HG03460 (cell line): ENCODE measurements at regions not wholly inside any gene's neighbourhood (a gene's known extent, or its start where the extent isn't known, plus 50 kb on each side); places are given as distances from the start of the nearest gene placed in this dataset.
A peak's percentile ranks its signal among the peaks of the same experiment; 100 is the strongest.

Experiments
- ATAC-seq: cut with Tn5 transposase; IDR thresholded peaks from one replicate; pipeline ENCODE4 v1.9.1; 2021; ENCODE audit not compliant: unreplicated experiment

DNA sequence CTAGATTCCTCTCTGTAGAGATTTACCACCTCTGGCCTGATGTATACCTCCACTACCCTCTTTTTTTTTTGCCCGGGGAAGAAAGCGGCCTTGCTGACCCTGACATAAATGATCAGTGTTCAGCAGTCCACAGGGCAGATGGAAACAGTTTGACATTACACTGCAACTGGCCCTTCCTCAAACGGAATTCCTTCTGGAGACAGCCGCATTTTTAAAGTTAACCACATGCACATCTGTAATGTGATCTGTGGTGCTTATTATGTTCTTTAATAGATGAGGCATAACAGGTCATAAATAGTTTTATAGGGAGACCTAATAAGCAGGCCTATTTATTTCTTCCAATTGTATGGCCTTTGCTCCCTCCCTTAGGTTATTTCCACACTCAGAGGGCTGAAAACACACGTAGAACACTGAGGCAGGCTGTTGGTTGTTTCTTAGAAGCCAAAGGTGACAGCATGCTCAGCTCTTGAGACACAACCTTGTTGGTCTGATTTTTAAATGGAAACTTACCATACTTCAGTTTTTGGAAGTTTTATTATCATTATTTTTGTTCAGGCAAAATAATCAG is 84.0 kb upstream of the APC start:
- ATAC-seq, result no peak

DNA sequence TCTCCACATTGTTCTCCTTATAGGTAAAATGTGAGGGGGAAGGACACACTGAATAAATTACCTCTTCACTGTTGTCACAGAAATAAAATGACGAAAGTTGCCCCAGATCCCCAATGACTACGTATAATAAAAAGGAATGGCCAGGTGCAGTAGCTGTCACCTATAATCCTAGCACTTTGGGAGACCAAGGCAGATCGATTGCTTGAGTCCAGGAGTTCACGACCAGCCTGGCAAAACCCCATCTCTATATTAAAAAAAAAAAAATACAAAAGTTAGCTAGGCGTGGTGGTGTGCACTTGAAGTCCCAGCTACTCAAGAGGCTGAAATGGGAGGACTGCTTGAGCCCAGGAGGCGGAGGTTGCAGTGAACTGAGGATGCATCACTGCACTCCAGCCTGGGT is 82.2 kb upstream of the APC start:
- ATAC-seq, result no peak

GRCh38 chr5:112656451-112656850 is 81.2 kb upstream of the APC start:
- ATAC-seq, result no peak

GRCh38 chr5:112657804-112658203 is 79.9 kb upstream of the APC start:
- ATAC-seq, result no peak

- ATAC-seq, result no peak
Measured at GRCh38 chr5:112660359-112660758, 77.3 kb upstream of the APC start.

DNA sequence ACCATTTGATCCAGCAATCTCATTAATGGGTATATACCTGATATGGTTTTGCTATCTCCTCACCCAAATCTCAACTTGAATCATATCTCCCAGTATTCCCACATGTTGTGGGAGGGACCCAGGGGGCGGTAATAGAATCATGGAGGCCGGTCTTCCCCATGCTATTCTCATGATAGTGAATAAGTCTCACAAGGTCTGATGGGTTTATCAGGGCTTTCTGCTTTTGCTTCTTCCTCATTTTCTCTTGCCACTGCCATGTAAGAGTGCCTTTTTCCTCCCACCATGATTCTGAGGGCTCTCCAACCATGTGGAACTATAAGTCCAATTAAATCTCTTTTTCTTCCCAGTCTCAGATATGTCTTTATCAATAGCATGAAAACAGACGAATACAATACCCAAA is 74.5 kb upstream of the APC start:
- no peak for ATAC-seq

DNA sequence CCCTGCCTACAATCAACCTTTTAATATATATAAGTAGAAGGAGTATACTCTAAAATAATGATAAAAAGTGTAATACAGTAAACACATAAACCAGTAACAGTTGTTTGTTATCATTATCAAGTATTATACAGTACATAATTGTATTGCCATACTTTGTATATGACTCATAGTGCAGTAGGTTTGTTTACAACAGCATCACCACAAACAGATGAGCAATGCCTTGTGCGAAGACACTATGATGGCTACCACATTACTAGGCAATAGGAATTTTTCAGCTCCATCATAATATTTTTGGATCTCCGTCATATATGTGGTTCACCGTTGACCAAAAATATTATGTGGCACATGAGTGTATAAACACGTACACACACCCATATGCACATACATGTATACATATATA is 69.7 kb upstream of the APC start:
- no peak for ATAC-seq

DNA sequence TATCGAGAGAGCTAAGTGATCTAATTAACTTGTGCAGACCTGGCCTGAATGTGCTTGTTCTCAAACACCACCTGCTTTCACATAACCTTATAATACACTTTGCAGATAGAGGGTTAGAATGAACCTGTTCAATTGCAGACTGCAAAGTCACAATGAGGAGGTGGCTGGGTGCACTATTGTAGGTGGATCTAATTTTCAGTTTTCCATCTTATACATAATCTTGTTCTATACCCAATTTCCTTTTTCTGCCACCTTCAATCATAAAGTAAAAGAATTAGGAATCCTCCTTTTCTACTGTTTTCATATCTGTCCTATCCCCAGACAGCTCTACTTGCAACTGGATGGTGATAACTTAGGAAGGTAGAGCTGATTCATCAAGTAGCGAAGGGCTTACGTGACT is 68.8 kb upstream of the APC start:
- no peak for ATAC-seq

- no peak for ATAC-seq
Measured at GRCh38 chr5:112669328-112669963, 68.2 kb upstream of the APC start.

- ATAC-seq, result no peak
Measured at GRCh38 chr5:112671687-112672086, 66.0 kb upstream of the APC start.

DNA sequence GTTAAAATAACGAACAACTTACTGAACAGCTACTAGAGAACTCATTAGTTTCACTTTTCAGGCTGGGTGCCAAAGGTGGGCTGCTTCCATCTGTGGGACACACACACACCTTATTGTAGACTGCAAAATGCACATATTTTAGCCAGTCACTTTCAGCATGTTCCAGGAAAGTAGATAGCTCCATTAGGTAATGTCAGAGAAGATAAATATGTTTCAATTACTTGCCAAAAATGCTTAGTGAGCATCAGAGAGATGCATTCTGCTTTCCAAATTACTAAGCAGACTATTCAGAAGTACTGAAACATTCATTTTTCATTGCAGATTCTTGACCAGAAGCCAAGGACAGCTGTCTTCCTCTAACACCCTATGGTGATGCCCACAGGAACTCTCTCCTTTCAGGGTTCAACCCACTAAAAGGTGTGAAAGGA is 56.2 kb upstream of the APC start:
- no peak for ATAC-seq

- no peak for ATAC-seq
Measured at GRCh38 chr5:112682621-112683061, 55.0 kb upstream of the APC start.

DNA sequence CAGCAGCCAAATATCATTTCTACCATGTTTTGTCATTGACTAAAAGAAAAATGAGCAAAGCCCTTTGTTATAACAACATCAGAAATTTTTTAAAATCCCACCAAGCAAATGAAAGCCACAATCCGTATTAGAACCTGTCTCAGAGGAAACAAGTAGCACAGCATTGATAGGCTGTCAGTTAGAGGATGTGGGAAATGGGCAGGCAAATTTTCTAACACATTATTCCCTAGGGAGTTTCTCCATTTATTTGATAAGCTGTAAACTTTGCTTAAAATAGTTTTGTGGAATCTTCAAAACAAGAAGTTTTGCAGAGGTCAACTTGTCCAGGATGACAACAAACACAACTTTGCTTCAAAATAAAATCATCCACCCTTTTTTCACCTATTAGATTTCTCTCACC is 53.6 kb upstream of the APC start:
- peak; percentile 39 for ATAC-seq

DNA sequence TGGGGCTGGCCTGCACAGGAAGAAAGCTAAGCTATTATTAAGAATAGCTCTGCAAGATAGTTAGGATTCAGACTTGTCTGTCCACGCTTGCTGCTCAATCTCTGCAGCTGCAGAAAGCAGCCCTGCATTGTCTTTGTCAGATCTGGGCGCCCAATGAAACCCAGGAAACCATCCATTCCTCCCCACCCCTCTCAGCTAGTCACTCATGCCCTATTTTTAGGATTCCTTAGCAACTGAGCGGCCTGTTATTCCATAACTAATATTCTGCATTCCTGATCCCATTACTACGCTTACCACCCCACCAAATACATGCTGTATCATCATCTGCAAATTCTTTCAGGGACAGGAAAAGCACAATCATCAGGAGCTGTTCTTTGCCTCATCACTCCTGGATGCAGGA is 52.9 kb upstream of the APC start:
- no peak for ATAC-seq

GRCh38 chr5:112685386-112685785 is 52.3 kb upstream of the APC start:
- no peak for ATAC-seq

DNA sequence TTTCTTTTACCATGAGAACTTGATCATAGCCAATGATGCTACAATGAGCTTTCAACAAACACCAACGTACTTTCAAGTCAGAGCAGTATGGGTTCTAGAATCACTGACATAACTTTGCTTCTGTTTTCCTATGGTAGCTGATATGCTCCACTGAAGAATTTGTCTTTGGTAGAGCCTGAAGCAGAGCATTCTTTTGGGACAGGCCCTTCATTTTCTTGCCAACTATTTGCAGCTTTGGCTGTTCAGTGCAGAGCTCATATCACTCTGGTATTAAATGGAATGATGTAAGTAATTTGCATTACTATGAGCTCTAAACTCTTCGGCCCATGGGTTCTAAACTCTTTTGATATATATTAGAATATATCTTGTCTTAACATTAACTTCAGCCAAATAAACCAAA is 51.8 kb upstream of the APC start:
- ATAC-seq, result no peak

DNA sequence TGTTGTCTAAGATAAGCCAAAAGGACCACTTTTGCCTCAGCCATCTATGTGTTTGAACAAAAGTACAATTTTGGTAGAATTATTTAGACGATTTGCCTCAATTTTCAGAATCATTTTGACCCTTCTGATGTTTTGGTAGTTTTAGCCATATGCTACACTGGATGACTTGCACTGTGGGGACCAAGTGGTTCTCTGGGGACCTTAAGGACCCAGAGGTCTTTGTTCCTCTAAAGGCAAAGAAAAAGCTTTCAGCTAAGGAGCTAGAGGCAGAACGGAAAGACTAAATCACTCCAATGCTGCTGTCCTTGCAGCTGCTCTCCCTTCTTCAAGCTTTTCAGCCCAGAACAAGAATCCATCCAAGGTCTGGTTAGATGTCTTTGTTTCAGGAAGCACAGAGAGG is 51.0 kb upstream of the APC start:
- ATAC-seq, result no peak

DNA sequence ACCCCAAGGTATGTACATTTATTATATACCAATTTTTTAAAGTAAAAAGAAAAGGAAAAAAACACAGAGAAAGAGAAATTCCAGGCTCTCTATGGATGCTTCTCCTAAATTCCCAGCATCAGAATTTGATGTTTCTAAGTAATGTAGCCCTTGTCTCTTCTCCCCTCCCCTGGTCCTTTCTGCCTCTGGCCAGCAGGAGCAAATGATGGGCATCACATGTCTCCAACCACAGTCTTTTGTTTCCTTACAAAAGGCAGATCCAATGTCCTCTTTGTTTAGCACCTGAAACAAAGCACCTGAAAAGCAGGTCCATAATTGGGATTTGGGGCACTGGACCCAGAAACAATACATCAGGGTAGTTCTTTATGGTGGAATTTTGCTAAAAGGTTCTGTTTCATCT is 50.4 kb upstream of the APC start:
- no peak for ATAC-seq
